ENCODE measurements at regions not wholly inside any gene's neighbourhood (a gene's known extent, or its start where the extent isn't known, plus 50 kb on each side); places are given as distances from the start of the nearest gene placed in this dataset.

DNA sequence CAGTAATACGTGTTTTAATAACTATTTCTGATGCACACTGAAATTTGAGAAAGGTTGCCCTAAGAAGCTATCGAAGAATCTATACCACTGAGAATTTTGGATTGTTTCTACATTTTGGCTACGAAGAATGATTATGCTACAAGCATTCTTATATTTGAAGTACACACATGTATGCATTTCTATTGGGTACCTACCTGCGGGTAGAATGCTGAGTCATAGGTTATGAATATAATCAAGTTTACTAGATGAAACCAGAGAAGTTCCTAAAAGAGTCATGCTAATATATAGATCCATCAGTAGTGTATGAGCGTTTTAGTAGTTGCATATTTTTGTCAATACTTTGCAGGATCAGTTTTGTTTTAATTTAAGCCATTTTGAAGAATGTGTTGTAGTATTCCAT lies 62.0 kb upstream of the PCDH20 start:
- no peak for TF ChIP-seq CEBPB (IDR thresholded peaks at IDR 0.05; ENCODE audit: low read depth)
- TF ChIP-seq, protein P1, sequence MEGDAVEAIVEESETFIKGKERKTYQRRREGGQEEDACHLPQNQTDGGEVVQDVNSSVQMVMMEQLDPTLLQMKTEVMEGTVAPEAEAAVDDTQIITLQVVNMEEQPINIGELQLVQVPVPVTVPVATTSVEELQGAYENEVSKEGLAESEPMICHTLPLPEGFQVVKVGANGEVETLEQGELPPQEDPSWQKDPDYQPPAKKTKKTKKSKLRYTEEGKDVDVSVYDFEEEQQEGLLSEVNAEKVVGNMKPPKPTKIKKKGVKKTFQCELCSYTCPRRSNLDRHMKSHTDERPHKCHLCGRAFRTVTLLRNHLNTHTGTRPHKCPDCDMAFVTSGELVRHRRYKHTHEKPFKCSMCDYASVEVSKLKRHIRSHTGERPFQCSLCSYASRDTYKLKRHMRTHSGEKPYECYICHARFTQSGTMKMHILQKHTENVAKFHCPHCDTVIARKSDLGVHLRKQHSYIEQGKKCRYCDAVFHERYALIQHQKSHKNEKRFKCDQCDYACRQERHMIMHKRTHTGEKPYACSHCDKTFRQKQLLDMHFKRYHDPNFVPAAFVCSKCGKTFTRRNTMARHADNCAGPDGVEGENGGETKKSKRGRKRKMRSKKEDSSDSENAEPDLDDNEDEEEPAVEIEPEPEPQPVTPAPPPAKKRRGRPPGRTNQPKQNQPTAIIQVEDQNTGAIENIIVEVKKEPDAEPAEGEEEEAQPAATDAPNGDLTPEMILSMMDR (IDR thresholded peaks at IDR 0.05 in 2 of 3, conservative IDR thresholded peaks at IDR 0.05 in 1 of 3; ENCODE audit: borderline replicate concordance in 1 of 3, insufficient read depth in 1 of 3, low read depth in 2 of 3, low read length in 2 of 3): no peak
- TF ChIP-seq, protein P2, sequence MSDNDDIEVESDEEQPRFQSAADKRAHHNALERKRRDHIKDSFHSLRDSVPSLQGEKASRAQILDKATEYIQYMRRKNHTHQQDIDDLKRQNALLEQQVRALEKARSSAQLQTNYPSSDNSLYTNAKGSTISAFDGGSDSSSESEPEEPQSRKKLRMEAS (IDR thresholded peaks at IDR 0.05): no peak
- no peak for TF ChIP-seq SP1 (IDR thresholded peaks at IDR 0.05; ENCODE audit: low read depth)
- TF ChIP-seq, protein P3, sequence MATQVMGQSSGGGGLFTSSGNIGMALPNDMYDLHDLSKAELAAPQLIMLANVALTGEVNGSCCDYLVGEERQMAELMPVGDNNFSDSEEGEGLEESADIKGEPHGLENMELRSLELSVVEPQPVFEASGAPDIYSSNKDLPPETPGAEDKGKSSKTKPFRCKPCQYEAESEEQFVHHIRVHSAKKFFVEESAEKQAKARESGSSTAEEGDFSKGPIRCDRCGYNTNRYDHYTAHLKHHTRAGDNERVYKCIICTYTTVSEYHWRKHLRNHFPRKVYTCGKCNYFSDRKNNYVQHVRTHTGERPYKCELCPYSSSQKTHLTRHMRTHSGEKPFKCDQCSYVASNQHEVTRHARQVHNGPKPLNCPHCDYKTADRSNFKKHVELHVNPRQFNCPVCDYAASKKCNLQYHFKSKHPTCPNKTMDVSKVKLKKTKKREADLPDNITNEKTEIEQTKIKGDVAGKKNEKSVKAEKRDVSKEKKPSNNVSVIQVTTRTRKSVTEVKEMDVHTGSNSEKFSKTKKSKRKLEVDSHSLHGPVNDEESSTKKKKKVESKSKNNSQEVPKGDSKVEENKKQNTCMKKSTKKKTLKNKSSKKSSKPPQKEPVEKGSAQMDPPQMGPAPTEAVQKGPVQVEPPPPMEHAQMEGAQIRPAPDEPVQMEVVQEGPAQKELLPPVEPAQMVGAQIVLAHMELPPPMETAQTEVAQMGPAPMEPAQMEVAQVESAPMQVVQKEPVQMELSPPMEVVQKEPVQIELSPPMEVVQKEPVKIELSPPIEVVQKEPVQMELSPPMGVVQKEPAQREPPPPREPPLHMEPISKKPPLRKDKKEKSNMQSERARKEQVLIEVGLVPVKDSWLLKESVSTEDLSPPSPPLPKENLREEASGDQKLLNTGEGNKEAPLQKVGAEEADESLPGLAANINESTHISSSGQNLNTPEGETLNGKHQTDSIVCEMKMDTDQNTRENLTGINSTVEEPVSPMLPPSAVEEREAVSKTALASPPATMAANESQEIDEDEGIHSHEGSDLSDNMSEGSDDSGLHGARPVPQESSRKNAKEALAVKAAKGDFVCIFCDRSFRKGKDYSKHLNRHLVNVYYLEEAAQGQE (IDR thresholded peaks at IDR 0.05; ENCODE audit: low read depth): no peak
- TF ChIP-seq ZFX (IDR thresholded peaks at IDR 0.05): no peak
- no peak for TF ChIP-seq TCF7L2 (IDR thresholded peaks at IDR 0.05; ENCODE audit: borderline replicate concordance, extremely low read depth, insufficient read depth, insufficient read length)
- TF ChIP-seq POLR2A (IDR thresholded peaks at IDR 0.05; ENCODE audit: borderline replicate concordance, extremely low read depth, insufficient read depth, insufficient read length): no peak
- TF ChIP-seq YY1 (IDR thresholded peaks at IDR 0.05; ENCODE audit: extremely low read depth, insufficient replicate concordance, low read depth, low read length): no peak
- TF ChIP-seq ZNF274 (IDR thresholded peaks at IDR 0.05; ENCODE audit: low read depth, low read length): no peak
- no peak for TF ChIP-seq POLR2AphosphoS5 (IDR thresholded peaks at IDR 0.05; ENCODE audit: low read depth, low read length)
- no peak for TF ChIP-seq EGR1 (IDR thresholded peaks at IDR 0.05; ENCODE audit: low read depth)
- TF ChIP-seq EZH2 (IDR thresholded peaks at IDR 0.05): no peak
- no peak for TF ChIP-seq SIN3A (IDR thresholded peaks at IDR 0.05; ENCODE audit: low read depth)
- no peak for TF ChIP-seq JUND (IDR thresholded peaks at IDR 0.05)
- no peak for TF ChIP-seq CBX3 (IDR thresholded peaks at IDR 0.05; ENCODE audit: low read depth)
- TF ChIP-seq FOSL1 (IDR thresholded peaks at IDR 0.05; ENCODE audit: low read depth): no peak
- TF ChIP-seq, protein P4, sequence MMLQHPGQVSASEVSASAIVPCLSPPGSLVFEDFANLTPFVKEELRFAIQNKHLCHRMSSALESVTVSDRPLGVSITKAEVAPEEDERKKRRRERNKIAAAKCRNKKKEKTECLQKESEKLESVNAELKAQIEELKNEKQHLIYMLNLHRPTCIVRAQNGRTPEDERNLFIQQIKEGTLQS (IDR thresholded peaks at IDR 0.05): no peak
- TF ChIP-seq EZH2phosphoT487 (IDR thresholded peaks at IDR 0.05; ENCODE audit: borderline replicate concordance): no peak
- TF ChIP-seq, protein P5, sequence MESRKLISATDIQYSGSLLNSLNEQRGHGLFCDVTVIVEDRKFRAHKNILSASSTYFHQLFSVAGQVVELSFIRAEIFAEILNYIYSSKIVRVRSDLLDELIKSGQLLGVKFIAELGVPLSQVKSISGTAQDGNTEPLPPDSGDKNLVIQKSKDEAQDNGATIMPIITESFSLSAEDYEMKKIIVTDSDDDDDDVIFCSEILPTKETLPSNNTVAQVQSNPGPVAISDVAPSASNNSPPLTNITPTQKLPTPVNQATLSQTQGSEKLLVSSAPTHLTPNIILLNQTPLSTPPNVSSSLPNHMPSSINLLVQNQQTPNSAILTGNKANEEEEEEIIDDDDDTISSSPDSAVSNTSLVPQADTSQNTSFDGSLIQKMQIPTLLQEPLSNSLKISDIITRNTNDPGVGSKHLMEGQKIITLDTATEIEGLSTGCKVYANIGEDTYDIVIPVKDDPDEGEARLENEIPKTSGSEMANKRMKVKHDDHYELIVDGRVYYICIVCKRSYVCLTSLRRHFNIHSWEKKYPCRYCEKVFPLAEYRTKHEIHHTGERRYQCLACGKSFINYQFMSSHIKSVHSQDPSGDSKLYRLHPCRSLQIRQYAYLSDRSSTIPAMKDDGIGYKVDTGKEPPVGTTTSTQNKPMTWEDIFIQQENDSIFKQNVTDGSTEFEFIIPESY (IDR thresholded peaks at IDR 0.05; ENCODE audit: extremely low read depth, insufficient replicate concordance, low read length): no peak
- Histone ChIP-seq H3K4me3 (replicated peaks in 1 of 2; ENCODE audit: low read depth in 1 of 2, low read length in 2 of 2) (no peak overlapping the region), H4K20me1 (ENCODE audit: insufficient read depth) (no peaks in the 10 kb centered on the region), H3K9me3 (ENCODE audit: control insufficient read depth in 1 of 2, insufficient read depth in 1 of 2, low read depth in 1 of 2, low read length in 2 of 2) (no peaks in the 10 kb centered on the region), H3K4me2 (ENCODE audit: low read length) (no peak overlapping the region), H3K9ac (ENCODE audit: low read length) (no peak overlapping the region), H3K27me3 (ENCODE audit: insufficient read depth, low read length) (no peaks in the 10 kb centered on the region), H3K9me2 (ENCODE audit: insufficient read depth) (no peaks in the 10 kb centered on the region), H3K4me1 (ENCODE audit: control insufficient read depth in 1 of 2, insufficient read depth in 2 of 2, low read length in 2 of 2) (no peaks in the 10 kb centered on the region), H2AFZ (ENCODE audit: low read depth, low read length, poor library complexity, severe bottlenecking) (no peak overlapping the region), H3K36me3 (ENCODE audit: control insufficient read depth in 1 of 2, insufficient read depth in 2 of 2, low read length in 2 of 2) (no peaks in the 10 kb centered on the region), H3K27ac (ENCODE audit: low read depth, low read length) (no peak overlapping the region), H3K79me2 (ENCODE audit: insufficient read depth, low read length) (no peaks in the 10 kb centered on the region)
- BruUV-seq (replicated peaks): no TSS peak
- ChIA-PET POLR2A (no interaction called here), CTCF (no interaction called here), RAD21 (ENCODE audit: low non-redundant PET in 1 of 2, low total read pairs in 2 of 2, uncharacterized antibody in 2 of 2, unreplicated experiment in 2 of 2) (no interaction called here)
- ATAC-seq: no peak
- DNase-seq (ENCODE audit: low read depth, low spot score): no peak
- intact Hi-C loops (cut with micrococcal nuclease): no loop called here

Data from HCT116 (cell line).